Activated T-cell treated with anti-CD3 and anti-CD28 coated beads for 48 hours (primary cell): ENCODE measurements at regions not wholly inside any gene's neighbourhood (a gene's known extent, or its start where the extent isn't known, plus 50 kb on each side); places are given as distances from the start of the nearest gene placed in this dataset.
"Not testable (repeated sequence)": the region's sequence is repeated elsewhere in the genome, so short reads cannot be mapped to it uniquely, and the experiment has no call there.

ENCODE experiments used
- DNase-seq: peaks from one replicate; pipeline ENCODE4 v3.0.0-alpha.2; 2020; ENCODE audit warnings: low read depth

DNA sequence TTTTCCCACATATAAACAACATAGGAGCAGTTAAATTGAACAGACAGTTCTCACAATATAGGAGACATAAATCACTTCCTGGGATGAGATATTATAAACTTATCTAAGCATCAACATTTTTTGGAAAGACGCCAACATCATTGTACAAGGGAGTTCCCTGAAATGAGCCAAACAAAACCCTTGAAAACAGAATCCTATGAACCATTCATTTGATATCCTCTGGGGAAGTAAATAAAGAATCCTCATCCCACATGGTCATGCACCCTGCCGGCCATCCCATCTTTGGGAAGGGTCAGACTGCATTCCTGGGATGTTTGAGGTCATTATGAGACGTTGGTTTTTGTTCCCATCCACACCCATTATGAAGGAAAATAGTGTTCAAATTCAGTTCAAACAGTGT lies 111.8 kb upstream of the USP25 start:
- DNase-seq, result no peak

DNA sequence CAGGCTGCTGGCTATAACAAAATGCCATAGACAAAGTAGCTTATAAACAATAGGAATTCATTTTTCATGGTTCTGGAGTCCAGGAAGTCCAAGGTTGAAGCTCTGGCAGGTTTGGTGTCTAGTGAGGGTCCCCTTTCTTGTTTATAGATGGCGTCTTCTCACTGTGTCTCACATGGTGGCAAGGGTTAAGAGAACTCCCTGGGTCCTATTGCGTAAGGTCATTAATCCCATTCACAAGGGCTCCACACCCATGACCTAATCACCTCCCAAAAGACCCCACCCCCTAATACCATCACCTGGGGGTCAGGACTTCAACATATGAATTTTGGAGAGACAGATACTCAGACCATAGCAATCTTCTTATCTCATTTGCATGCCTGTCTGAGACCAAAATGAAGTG lies 108.9 kb upstream of the USP25 start:
- no peak for DNase-seq

DNA sequence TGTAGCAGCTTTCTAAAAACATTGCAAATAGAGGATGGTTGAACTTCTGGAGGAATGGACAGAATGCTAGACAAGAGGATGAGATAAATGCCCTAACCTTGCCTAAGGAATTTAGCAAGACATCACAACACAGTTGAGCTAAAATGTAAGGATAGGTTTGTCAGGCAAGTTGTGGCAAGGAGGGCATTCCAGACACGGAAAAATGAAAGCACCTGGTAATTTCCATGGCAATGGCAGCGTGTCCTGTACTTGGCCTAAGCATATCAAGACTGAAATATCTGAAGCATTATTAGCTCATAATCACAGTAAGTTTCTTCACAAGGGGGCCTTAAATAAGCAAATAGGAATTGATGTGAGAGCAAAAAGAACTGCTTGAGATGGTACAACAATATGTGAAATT lies 105.1 kb upstream of the USP25 start:
- DNase-seq, result no peak

DNA sequence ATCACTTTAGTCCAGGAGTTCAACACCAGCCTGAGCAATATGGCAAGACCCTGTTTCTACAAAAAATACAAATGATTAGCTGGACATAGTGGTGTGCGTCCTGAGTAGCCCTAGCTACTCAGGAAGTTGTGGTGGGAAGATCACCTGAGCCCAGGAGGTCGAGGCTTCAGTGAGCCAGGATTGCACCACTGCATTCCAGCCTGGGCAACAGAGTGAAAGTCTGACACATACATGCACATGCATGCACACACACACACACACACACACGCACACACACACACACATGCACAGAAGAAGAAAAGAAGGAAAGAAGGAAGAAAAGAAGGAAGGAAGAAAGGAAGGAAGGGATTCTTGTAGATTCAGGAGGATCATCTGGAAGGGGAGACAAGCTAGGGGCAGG lies 104.4 kb upstream of the USP25 start:
- DNase-seq, result no peak

DNA sequence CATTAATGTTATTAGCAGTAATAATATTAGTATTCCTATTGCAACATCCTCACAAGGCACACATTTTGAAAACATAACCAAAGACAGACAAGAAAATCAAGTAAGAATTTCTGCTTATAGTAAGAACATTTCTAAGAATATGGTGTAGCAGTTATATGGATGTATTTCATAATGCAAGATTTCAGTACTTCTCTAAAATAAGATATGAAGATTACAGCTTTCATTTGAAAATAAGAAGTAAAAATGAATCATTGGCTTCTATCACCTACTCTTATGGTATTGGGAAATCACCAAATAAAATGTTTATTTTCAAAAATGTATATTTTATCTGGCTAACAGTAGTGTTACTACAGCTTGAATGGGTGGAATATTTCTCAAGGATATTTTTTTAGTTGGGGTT lies 103.8 kb upstream of the USP25 start:
- DNase-seq, result no peak

DNA sequence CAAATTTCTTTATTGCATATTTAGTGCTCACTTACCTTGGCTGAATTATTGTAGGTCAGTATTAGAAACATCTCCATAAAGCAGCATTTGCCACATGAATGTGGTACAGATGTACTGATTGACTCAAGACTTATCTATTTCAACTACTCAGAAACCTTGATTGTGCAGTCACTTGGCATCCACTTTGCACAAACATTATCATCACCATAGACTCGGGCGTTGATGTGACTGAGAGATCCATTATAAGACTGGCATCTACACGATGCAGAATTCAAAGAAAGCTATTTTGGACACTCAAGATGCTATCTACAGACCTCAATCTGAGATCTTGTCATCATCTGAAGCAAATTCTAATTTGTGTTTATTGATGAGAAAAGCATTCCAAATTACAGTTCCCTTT lies 102.8 kb upstream of the USP25 start:
- DNase-seq, result no peak

DNA sequence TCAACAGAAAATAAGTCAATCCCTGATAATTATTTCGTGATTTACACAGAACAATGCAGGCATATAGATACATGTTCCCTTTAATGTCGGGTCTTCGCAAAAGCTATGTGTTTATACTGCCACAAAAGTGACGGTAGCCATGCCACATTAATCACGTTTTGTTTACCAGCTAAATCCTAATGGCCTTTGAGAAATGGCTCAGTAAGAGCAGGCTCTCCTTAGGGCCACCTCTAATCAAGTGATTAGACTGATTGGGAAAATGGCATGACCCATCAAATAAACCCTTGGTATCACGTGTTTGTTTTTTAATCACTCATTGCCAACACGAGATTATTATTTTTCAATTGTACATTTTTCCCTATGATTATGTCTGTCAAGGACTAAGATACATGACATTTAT lies 102.0 kb upstream of the USP25 start:
- DNase-seq, result no peak

DNA sequence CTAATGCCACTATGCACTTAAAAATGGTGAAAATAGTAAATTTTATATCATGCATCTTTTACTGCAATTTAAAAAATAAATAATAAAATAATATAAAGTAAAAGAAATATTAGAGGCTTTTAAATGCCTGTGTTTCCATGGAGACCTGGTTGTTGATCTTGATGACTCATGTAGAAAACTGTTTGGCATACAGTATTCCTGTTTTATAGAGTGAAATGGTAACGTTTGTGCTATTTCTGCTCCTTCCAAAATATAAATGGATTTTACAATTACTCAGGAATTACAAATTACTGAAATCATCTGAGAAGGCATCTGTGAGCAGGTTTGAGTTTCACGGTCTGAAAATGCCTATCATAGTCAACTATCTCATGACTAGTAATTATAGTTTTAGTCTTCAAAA lies 98.4 kb upstream of the USP25 start:
- DNase-seq, result no peak

DNA sequence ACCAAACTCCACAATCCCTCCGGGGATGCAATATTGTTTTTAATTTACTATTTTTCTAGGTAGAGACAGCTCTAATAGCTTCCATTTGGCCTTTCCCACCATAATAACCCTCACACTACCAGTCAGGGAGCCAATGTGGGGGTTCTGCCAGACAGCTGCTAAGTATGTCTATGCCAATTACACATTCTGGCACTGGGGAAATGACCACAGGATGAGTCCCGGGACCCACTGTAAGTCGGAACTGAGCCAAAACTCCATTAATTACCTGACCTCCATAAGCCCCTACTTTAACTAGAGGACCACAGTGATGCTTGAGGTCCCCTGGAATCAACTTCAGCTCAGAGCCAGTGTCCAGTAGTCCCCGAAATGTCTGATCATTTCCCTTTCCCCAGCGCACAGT lies 95.2 kb upstream of the USP25 start:
- DNase-seq, result not testable (repeated sequence)

DNA sequence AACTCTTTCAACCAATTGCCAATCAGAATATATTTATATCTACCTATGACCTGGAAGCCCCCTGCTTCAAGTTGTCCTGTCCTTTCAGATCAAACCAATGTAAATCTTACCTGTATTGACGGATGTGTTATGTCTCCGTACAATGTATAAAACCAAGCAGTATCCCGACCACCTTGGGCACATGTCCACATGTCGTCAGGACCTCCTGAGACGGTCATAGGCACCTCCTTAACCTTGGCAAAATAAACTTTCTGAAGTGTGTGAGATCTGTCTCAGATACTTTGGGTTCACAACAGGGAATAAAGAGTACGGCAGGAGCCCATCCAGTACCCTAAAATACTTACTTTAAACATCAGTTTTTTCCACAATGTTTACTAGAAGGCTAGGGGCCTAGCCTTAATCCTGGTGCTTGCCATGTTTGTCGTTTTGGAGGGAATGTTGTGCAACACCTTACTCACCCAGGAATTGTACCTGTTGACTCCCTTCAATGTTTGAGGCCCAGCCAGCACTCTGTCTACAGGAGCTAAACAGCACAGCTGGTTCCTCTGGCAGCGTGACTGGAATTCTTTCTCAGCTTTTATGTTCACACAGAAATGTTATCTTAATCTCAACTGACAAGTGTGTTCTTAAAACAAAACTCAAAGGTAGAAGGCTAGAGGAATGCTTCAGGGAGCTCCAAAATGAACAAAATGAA lies 90.8 kb upstream of the USP25 start:
- no peak for DNase-seq

DNA sequence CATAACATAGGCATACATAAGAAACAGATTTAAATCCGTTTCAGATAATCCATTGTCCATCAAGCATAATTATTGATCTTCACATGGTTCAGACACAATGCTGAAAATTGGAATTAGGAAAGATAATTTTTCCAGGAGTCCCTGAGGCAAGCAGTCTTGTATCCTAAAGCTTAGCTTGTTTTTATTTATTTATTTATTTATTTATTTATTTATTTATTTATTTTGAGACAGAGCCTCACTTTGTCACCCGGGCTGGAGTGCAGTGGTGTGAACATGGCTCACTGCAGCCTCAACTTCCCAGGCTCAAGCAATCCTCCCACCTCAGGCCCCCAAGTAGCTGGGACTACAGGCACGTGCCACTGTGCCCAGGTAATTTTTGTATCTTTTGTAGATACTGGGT lies 89.7 kb upstream of the USP25 start:
- DNase-seq, result not testable (repeated sequence)

DNA sequence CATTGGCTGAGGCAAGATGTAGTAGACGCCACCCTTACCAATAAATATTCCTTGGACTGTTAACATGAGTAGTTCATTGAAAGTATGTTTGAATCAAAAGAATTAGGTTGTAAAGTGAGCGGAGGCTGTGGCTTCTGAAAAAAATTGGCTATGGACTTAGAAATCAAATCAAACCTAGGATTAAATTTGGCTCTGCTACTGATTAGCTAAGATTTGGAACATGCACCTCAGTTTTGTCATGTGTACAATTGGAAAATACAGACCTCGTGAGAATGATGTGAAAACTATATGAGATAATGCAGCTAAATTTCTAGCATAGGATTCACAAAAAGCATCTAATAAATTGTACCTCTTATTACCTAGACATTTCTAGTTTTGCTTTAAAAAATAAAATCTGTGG lies 85.3 kb upstream of the USP25 start:
- DNase-seq, result no peak

DNA sequence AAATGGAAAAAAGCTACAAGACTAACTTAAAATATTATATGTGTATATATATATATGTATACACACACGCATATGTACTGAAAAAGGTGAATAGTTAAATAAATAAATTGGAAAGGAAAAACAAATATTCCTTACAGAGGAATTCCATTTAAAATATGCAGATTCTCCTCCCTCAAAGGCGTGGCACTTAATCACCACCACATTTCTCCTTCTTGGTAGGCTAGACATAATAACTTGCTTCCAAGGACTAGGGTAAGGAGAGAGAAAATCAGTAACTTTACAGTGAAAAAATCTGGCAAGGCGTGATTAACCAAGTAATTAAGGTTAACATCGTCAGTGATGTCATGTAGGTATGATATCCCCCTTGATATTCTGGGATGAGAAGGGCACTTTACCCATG lies 84.0 kb upstream of the USP25 start:
- no peak for DNase-seq

DNA sequence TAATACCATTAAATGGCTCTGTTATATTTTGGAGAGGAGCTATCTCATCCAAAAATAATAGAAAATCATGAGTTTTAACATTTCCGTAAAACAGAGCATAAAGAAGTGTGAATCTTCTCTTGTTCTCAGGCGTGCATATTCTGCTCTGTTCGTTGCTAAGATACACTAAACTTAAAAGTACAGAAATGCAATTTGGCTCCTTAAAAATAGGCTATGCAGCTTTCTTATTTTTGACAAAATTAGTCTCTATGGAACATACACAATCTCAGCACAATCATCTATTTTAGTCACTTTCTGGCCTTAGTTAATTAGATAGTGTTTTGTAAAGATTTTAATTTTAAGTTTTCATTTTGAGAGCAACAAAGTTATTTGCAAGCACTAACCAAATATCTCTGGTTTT lies 79.0 kb upstream of the USP25 start:
- DNase-seq, result no peak

DNA sequence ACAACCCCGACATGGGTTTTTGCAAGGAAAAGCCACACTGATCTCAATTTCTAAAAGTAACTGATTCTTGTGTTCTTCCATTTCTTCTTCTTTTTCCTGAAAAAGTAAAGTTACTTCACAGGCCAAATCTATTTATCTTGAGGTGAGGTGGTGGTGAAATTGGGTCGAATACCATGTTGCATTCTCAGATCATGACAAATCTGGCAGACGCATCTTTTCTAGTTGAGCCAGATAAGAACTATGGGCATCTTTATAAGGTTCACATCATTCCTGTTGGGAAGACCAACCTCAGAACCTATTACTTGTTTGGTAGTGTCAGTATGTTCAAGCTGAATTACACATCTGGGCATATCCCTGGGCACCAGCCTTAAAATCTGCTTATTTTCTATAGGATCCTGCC lies 78.6 kb upstream of the USP25 start:
- DNase-seq, result no peak

DNA sequence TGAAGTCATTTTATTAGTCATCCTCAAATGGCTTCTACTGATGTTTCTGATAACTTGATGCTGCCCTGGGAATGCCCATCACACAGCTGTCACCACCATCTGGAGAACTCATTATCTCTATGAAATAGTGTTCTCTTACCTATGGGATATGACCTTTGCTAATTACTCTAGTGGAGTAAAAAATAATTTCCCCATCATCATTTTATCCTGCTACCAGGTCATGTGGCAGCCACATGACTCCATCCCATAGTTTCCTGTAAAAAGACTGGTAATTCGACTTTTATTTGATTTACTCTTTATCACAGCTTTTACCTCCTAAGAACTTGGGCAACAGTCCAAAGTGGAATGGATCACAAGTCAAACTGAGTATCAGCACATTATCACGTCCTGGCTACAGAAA lies 76.1 kb upstream of the USP25 start:
- DNase-seq, result no peak

DNA sequence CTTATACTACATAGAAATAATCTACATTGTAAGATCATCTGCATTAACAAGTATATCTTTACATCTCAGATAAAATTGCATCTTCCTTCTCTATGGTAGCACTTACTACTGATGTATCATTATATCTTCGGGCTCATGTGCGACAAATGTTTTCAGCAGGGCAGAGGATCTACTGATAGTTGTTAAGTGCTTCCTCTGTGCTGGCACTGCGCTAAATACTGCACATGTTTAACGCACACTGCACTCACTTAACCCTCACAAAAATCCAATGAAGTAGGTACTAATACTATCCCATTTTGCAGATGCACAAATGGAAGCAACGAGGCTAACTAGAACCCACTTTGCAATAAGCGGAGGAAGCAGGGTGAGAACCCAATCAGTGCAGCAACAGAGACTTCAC lies 75.6 kb upstream of the USP25 start:
- no peak for DNase-seq

DNA sequence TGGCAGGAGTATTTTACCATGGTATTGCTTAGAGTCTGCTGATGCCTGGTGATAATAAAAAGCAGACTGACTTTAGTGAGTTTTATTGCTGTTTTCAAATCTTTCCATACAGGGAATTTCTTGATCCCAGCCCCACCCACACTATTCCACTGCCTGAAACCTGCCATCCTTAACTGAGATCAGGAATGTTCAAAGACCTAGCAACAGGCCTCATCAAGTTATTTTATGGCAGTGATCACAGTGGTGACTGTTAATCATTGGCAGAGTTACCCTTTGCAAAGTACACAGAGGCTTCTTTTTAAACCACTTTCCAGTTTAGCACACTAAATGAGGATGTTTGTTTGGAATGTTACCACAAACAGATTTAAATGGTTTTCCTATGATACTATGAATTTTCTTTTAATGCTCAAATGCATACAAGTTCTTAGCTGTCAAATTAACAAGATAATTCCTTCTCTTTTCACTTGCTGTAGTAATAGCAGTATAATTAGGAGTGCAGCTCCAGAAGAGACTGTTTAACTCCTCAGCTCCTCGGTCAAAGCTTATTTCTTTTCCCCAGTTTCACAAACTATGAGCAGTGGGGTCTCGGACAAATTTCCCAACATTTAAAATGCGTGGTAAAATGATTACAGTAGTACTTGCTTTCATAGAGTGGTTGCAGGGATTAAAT lies 69.9 kb upstream of the USP25 start:
- no peak for DNase-seq

DNA sequence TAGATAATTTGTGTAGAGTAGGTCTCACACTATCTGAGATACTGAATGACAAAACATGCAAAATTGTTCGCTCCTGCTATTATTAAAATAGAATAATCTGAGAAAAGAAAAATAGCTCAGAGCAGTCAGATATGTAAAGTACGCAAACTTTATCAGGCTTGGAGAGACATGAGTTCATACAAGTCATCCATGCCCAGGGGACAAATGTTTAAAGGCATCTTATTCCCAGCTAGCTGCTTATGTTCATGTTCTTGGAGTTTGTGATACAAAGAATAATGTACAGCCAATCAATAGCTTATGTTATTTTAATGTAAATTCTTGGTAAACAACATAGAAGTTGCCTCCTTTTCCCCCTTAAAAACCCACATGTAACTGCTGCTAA lies 69.4 kb upstream of the USP25 start:
- DNase-seq, result no peak

DNA sequence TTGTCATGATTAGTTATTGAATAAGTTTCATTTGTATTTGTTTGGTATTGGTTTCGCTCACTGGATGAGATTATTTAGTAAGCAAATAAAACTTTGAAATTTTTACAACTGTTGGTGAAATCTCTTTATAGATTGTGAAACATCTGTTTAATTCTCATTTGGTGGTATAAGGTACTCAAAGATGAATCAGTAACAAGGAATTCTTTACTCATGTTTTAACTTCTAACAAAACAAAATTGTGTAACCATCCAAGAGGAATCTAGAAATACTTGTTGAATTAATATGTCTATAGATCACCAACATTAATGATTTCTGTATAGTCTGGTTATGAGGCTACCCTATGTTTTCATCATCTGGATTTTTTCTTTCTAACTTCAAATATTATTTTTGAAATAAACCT lies 62.8 kb upstream of the USP25 start:
- no peak for DNase-seq

DNA sequence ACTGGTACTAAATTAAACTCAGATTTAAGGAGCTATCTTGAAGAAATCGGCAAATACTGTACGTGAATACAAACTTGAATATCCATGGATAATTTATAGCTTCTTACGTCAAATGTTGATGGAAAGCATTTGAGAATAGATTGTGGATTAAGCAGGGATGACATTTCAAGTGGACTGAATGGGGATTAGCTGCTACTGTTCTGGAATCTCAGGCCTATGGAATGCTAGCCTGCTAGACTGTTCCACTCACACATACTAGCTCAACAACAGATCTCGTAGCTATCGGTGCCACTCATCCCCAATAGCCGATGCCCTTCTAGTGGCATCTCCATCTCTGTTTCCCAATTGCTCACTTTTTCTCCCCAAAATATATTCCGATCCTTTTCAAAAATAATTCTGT lies 62.0 kb upstream of the USP25 start:
- DNase-seq, result no peak

DNA sequence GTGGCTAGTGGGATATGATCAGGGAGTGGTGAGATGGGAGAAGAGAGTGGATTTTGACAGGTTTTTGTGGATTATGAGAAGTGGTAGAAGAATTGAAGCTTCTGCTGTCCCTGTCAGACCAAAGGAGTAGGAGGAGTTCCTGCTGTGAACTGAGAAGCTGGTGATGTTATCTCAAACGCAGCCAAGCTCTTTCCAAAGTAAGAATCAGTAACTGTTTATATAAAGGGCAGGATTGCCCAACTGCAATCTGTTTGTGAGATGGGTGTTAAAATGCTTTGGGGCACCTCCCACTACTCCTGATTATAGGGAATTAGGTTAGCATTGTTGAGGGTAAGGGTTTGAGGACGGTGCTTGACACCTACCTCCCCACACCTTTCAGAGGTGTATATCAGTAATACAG lies 60.5 kb upstream of the USP25 start:
- DNase-seq, result no peak

DNA sequence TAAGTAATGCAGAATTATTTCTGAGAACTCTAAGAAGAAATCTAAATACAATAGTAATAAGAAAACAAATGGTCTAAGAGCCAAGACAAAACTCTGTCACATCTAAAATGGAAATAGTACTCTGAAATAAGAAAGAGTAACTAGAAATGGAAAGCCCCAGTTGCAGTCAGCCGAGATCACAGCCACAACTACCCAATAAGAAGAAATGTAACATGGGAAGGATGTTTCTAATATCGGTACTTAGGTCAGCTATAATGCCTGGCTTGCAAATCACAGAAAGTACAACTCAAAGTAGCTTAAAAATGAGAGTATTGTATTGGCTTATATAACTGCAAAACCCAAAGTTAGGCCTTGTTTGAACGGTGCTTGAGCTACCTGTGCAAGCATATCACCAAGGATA lies 58.6 kb upstream of the USP25 start:
- DNase-seq, result no peak

DNA sequence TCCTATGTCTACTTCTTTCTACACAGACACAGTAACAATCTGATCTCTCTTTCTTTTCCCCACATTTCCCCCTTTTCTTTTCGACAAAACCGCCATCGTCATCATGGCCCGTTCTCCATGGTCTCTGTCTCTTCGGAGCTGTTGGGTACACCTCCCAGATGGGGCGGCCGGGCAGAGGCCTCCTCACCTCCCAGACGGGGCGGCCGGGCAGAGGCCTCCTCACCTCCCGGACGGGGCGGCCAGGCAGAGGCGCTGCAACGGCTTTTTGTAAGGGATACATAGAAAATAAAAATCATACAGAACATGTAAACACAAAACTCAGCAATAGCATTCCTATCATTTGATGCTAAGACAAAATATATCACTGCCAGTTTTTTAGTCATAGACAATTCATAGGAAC lies 57.2 kb upstream of the USP25 start:
- not testable (repeated sequence) for DNase-seq
